MM.1S (cell line): ENCODE measurements at regions not wholly inside any gene's neighbourhood (a gene's known extent, or its start where the extent isn't known, plus 50 kb on each side); places are given as distances from the start of the nearest gene placed in this dataset.

Experiments used
- CTCF ChIP-seq: fragments of 300-600 bp; sonication (generic); IDR thresholded peaks from 2 replicates; pipeline ENCODE4 v1.5.1; 2016; ENCODE audit warnings: antibody characterized with exemption, low read length, mixed read lengths
- EZH2 ChIP-seq: fragments of 300-600 bp; sonication (generic); optimal IDR thresholded peaks from 2 replicates; pipeline ENCODE3; 2017; ENCODE audit warnings: low read depth, mild to moderate bottlenecking, antibody characterized with exemption, low read length, mixed read lengths
- EZH2phosphoT487 ChIP-seq: fragments of 300-600 bp; sonication (generic); IDR thresholded peaks from 2 replicates; pipeline ENCODE4 v1.6.1; 2018; ENCODE audit warnings: antibody characterized with exemption, low read length

GRCh38 chr5:175281257-175281656 is 162.7 kb downstream of the DRD1 start:
- TF ChIP-seq CTCF (no peak), EZH2 (no peak), EZH2phosphoT487 (no peak)
